Loucy (cell line): ENCODE measurements at regions not wholly inside any gene's neighbourhood (a gene's known extent, or its start where the extent isn't known, plus 50 kb on each side); places are given as distances from the start of the nearest gene placed in this dataset.

Source experiments
- H2AFZ ChIP-seq: fragments of 200-600 bp; sonication (generic); 2 replicates; pipeline ENCODE4 v1.6.0; 2016; ENCODE audit warnings: antibody characterized with exemption, mild to moderate bottlenecking, low read length, moderate library complexity
- H3F3A ChIP-seq: fragments of 200-600 bp; 2 replicates; pipeline ENCODE4 v1.6.0; 2016; ENCODE audit warnings: antibody characterized with exemption, low read depth, mild to moderate bottlenecking
- H3K27me3 ChIP-seq: fragments of 200-600 bp; sonication (generic); 2 replicates; pipeline ENCODE4 v1.6.1; 2014; ENCODE audit warnings: low read length, mild to moderate bottlenecking; ENCODE audit not compliant: insufficient read depth, poor library complexity, severe bottlenecking
- H3K36me3 ChIP-seq: fragments of 200-600 bp; sonication (generic); 2 replicates; pipeline ENCODE4 v1.6.1; 2016; ENCODE audit warnings: low read length; ENCODE audit not compliant: insufficient read depth
- H3K4me1 ChIP-seq: fragments of 200-600 bp; sonication (generic); 2 replicates; pipeline ENCODE4 v1.5.1; 2014; ENCODE audit warnings: low read length, mild to moderate bottlenecking; ENCODE audit not compliant: insufficient read depth, poor library complexity, severe bottlenecking
- H3K4me2 ChIP-seq: fragments of 200-600 bp; sonication (generic); 2 replicates; pipeline ENCODE4 v1.6.0; 2014; ENCODE audit warnings: antibody characterized with exemption, low read length, low read depth, mild to moderate bottlenecking; ENCODE audit not compliant: poor library complexity, severe bottlenecking
- H3K4me3 ChIP-seq: fragments of 200-600 bp; sonication (generic); 2 replicates; pipeline ENCODE4 v1.5.1; 2014; ENCODE audit warnings: low read length, mild to moderate bottlenecking, mixed read lengths; ENCODE audit not compliant: poor library complexity, severe bottlenecking
- H3K79me2 ChIP-seq: fragments of 200-600 bp; sonication (generic); 2 replicates; pipeline ENCODE4 v1.6.1; 2014; ENCODE audit warnings: low read length; ENCODE audit not compliant: insufficient read depth
- H3K9ac ChIP-seq: fragments of 200-600 bp; sonication (generic); 2 replicates; pipeline ENCODE4 v1.6.0; 2014; ENCODE audit warnings: mild to moderate bottlenecking, low read depth, low read length, moderate library complexity; ENCODE audit not compliant: poor library complexity, severe bottlenecking
- H3K9me2 ChIP-seq: fragments of 200-600 bp; sonication (generic); replicated peaks from 2 replicates; pipeline ENCODE4 v1.6.1; 2016; ENCODE audit warnings: low read depth, low read length, mixed read lengths
- H3K9me3 ChIP-seq: fragments of 200-600 bp; sonication (generic); 2 replicates; pipeline ENCODE4 v1.6.1; 2014; ENCODE audit warnings: mild to moderate bottlenecking, antibody characterized with exemption, low read length, low read depth; ENCODE audit not compliant: insufficient read depth
- H4K20me1 ChIP-seq: fragments of 200-600 bp; sonication (generic); 2 replicates; pipeline ENCODE4 v1.6.0; 2014; ENCODE audit warnings: antibody characterized with exemption, low read length, mild to moderate bottlenecking; ENCODE audit not compliant: insufficient read depth, poor library complexity, severe bottlenecking
- EZH2phosphoT487 ChIP-seq: fragments of 200-600 bp; IDR thresholded peaks from 2 replicates; pipeline ENCODE4 v1.6.1; 2018; ENCODE audit warnings: antibody characterized with exemption, mild to moderate bottlenecking, moderate library complexity, borderline replicate concordance
- TF ChIP-seq, protein P1 (sequence below): fragments of 200-600 bp; sonication (generic); conservative IDR thresholded peaks from 2 replicates; pipeline ENCODE4 v1.5.1; 2014; ENCODE audit warnings: mild to moderate bottlenecking, antibody characterized with exemption, low read length

DNA sequence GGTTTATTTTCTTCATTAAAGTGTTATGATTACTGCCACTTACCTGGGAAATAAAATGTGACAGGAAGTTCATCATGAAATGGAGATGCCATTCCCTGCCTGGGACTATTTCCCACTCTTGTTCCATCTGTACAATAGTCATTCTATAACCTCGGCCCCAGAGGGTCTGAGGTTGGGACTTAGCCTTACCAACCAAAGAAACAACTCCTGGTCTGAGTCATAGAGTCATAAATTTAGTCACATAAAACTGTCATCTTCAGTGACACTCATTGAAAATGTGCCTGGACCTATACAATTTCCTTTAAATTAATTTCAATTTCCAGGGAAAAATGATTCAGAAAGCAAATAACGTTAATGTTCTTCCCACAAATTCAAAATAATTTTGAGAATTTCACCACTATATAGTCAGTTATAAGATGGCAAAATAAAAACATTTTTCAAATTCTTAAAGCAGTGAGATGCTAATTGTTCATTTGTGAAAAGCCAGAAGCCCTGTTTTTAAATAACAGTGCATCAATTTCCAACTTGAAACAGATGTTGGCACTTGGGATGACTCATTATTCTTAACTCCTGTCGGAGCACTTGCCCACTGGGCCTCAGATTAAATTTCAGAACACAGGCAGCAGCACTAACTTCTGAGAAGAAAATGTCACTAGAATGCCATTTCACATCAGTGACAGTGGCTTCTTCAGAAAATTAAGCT, 201.2 kb upstream of the SMLR1 start:
- Histone ChIP-seq H3K4me3 (no peak overlapping the region), H3K9me3 (no peaks in the 10 kb centered on the region; the same call in 1 of the 2 replicates), H2AFZ (no peak overlapping the region), H3F3A (no peaks in the 10 kb centered on the region), H3K4me1 (no peaks in the 10 kb centered on the region), H3K9ac (no peak overlapping the region), H3K9me2 (no peaks in the 10 kb centered on the region), H3K79me2 (no peaks in the 10 kb centered on the region), H4K20me1 (no peaks in the 10 kb centered on the region), H3K27me3 (no peaks in the 10 kb centered on the region), H3K4me2 (no peak overlapping the region), H3K36me3 (no peaks in the 10 kb centered on the region)
- TF ChIP-seq, protein P1, sequence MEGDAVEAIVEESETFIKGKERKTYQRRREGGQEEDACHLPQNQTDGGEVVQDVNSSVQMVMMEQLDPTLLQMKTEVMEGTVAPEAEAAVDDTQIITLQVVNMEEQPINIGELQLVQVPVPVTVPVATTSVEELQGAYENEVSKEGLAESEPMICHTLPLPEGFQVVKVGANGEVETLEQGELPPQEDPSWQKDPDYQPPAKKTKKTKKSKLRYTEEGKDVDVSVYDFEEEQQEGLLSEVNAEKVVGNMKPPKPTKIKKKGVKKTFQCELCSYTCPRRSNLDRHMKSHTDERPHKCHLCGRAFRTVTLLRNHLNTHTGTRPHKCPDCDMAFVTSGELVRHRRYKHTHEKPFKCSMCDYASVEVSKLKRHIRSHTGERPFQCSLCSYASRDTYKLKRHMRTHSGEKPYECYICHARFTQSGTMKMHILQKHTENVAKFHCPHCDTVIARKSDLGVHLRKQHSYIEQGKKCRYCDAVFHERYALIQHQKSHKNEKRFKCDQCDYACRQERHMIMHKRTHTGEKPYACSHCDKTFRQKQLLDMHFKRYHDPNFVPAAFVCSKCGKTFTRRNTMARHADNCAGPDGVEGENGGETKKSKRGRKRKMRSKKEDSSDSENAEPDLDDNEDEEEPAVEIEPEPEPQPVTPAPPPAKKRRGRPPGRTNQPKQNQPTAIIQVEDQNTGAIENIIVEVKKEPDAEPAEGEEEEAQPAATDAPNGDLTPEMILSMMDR: no peak
- no peak for TF ChIP-seq EZH2phosphoT487

DNA sequence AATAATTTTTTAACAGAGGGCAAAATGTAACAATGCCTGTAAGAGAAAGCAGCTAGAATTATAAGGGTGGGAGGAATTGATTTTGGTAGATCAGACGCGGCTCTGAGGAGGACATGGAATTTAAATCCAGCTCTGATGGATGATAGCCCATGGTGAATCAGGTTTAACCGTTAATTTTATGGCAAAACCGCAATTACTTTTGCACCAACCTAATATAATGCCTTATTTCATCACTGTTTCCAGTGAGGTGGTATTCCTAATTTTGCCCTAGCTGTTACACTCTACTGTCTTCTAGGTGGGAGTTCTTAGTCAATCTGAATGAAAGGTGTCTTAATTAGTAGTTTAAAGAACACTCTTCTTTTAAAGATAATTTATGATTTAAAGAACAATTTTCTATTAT, 198.3 kb upstream of the SMLR1 start:
- Histone ChIP-seq H3K27me3 (no peaks in the 10 kb centered on the region), H3K4me1 (no peaks in the 10 kb centered on the region), H2AFZ (no peak overlapping the region), H3K9me3 (no peaks in the 10 kb centered on the region), H4K20me1 (no peaks in the 10 kb centered on the region), H3K4me2 (no peak overlapping the region), H3K4me3 (no peak overlapping the region), H3K9me2 (no peaks in the 10 kb centered on the region), H3K36me3 (no peaks in the 10 kb centered on the region), H3K9ac (no peak overlapping the region), H3F3A (no peaks in the 10 kb centered on the region), H3K79me2 (no peaks in the 10 kb centered on the region)
- TF ChIP-seq, protein P1: no peak
- no peak for TF ChIP-seq EZH2phosphoT487

DNA sequence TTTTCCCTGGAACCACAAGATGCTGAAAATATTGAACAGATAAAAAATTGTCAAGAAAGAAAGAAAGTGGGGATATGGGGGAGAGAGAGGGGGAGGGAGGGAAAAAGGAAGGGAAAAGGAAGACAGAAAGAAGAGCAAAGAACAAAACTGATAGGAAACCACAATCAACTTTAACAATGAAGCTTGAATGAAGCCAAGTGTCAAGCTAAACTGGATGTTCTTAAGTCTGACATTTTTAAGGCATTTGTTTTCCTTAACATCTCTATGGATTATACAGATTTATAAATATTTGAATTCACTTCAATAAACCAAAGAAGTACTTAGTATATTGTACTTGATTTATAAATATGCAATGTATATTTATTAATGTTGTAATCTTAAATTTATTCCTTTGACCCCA, 197.6 kb upstream of the SMLR1 start:
- Histone ChIP-seq H2AFZ (no peak overlapping the region), H3K4me3 (no peak overlapping the region), H3K27me3 (no peaks in the 10 kb centered on the region)

More for the DNA sequence above, 197.6 kb upstream of the SMLR1 start:
- H3K79me2 ChIP-seq: no peaks in the 10 kb centered on the region
- H3K9me3 ChIP-seq: no peaks in the 10 kb centered on the region
- H3K36me3 ChIP-seq: no peaks in the 10 kb centered on the region
- TF ChIP-seq, protein P1: no peak
- TF ChIP-seq EZH2phosphoT487: no peak
- no peaks in the 10 kb centered on the region for H3K9me2 ChIP-seq
- H3K9ac ChIP-seq: no peak overlapping the region
- H3F3A ChIP-seq: no peaks in the 10 kb centered on the region
- H3K4me1 ChIP-seq: no peaks in the 10 kb centered on the region
- H4K20me1 ChIP-seq: no peaks in the 10 kb centered on the region
- no peak overlapping the region for H3K4me2 ChIP-seq
